ENCODE measurements at regions not wholly inside any gene's neighbourhood (a gene's known extent, or its start where the extent isn't known, plus 50 kb on each side); places are given as distances from the start of the nearest gene placed in this dataset.

DNA sequence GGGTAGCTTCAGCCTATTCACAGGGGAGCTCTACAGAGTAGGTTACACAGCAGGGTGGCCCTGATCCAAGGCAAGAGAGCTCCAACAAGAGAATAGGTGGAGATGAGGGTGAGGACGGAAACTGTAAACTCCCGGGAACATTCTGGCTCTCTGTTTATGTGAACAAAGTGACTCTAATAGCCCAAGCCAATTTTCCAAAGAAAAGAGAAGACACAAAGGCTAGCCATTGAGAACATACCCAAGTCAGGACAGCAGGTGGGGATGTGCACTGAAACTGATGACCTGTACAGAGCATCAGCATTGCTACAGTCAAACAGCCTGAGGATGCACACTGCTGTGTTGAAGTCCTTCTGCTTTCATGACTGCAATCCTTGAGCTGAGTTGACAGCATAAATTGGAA lies 136.0 kb upstream of the TOP1 start:
- TF ChIP-seq, protein P1, sequence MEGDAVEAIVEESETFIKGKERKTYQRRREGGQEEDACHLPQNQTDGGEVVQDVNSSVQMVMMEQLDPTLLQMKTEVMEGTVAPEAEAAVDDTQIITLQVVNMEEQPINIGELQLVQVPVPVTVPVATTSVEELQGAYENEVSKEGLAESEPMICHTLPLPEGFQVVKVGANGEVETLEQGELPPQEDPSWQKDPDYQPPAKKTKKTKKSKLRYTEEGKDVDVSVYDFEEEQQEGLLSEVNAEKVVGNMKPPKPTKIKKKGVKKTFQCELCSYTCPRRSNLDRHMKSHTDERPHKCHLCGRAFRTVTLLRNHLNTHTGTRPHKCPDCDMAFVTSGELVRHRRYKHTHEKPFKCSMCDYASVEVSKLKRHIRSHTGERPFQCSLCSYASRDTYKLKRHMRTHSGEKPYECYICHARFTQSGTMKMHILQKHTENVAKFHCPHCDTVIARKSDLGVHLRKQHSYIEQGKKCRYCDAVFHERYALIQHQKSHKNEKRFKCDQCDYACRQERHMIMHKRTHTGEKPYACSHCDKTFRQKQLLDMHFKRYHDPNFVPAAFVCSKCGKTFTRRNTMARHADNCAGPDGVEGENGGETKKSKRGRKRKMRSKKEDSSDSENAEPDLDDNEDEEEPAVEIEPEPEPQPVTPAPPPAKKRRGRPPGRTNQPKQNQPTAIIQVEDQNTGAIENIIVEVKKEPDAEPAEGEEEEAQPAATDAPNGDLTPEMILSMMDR (IDR thresholded peaks at IDR 0.05): no peak
- TF ChIP-seq POLR2A (IDR thresholded peaks at IDR 0.05): no peak
